Small intestine (tissue), 7 donors: ENCODE measurements at regions not wholly inside any gene's neighbourhood (a gene's known extent, or its start where the extent isn't known, plus 50 kb on each side); places are given as distances from the start of the nearest gene placed in this dataset.

Experiments used
- DNase-seq, 2 donors: peaks; one replicate each; pipeline versions ENCODE4 v3.0.0 to v3.0.0-alpha.2; 2013
- FAIRE-seq: peaks from 2 replicates; lab custom pipeline; 2012; peaks lifted over from hg19 to GRCh38; lab: Jason Lieb, UNC
- H3K27ac ChIP-seq, 3 donors: one replicate each; pipeline ENCODE4 v1.5.1; 2013; ENCODE audit warnings: low read length in 2 of 3, mild to moderate bottlenecking in 2 of 3, control low read depth in 1 of 3, inconsistent platforms in 1 of 3, low read depth in 1 of 3, moderate library complexity in 1 of 3
- H3K27me3 ChIP-seq, 3 donors: one replicate each; pipeline ENCODE4 v1.6.1; 2013; ENCODE audit warnings: low read length in 3 of 3, inconsistent platforms in 1 of 3; ENCODE audit not compliant: control insufficient read depth in 3 of 3, insufficient read depth in 3 of 3
- H3K36me3 ChIP-seq, 3 donors: one replicate each; pipeline ENCODE4 v1.6.1; 2013; ENCODE audit warnings: low read length in 3 of 3, inconsistent platforms in 1 of 3, low read depth in 1 of 3, mild to moderate bottlenecking in 1 of 3, moderate library complexity in 1 of 3; ENCODE audit not compliant: control insufficient read depth in 3 of 3, insufficient read depth in 2 of 3
- H3K4me1 ChIP-seq, 3 donors: one replicate each; pipeline ENCODE4 v1.6.1; 2013; ENCODE audit warnings: low read length in 2 of 3, inconsistent platforms in 1 of 3, low read depth in 1 of 3, mild to moderate bottlenecking in 1 of 3, moderate library complexity in 1 of 3; ENCODE audit not compliant: control insufficient read depth in 3 of 3, insufficient read depth in 2 of 3
- H3K4me3 ChIP-seq, 3 donors: one replicate each; pipeline ENCODE4 v1.5.1; 2013; ENCODE audit warnings: low read length in 3 of 3, control low read depth in 1 of 3, inconsistent platforms in 1 of 3, low read depth in 1 of 3, mild to moderate bottlenecking in 1 of 3, moderate library complexity in 1 of 3
- H3K9me3 ChIP-seq, 2 donors: one replicate each; pipeline ENCODE4 v1.6.1; 2013; ENCODE audit warnings: low read depth in 1 of 2, low read length in 1 of 2; ENCODE audit not compliant: control insufficient read depth in 2 of 2, insufficient read depth in 1 of 2
- WGBS, 3 donors: extraction: QIAGEN DNeasy Blood & Tissue Kit; methylation state at CpG; one replicate each; pipeline ENCODE4 v1.1.7; 2013; 5-methylcytosine and 5-hydroxymethylcytosine counted together
- donor health status: healthy with polysubstance abuse.
- donor health status: control.
- donor health status: control.
- donor health status: Bipolar disorder and iron deficiency.
- donor health status: healthy.

GRCh38 chrX:137428766-137429591 is 136.9 kb upstream of the ZIC3 start:
- FAIRE-seq (no peak), DNase-seq (no peak)
- Histone ChIP-seq H3K4me3 (no peak overlapping the region), H3K9me3 (no peaks in the 10 kb centered on the region), H3K27me3 (peaks cover 0 to 61% (median 22%) of the 10 kb centered on the region in 3 donors), H3K27ac (no peak overlapping the region), H3K4me1 (no peaks in the 10 kb centered on the region), H3K36me3 (no peaks in the 10 kb centered on the region)
- WGBS, 3 donors = 4 to 38% (median 14%) methylated on average over 37 to 44 of the region's 44 CpGs

DNA sequence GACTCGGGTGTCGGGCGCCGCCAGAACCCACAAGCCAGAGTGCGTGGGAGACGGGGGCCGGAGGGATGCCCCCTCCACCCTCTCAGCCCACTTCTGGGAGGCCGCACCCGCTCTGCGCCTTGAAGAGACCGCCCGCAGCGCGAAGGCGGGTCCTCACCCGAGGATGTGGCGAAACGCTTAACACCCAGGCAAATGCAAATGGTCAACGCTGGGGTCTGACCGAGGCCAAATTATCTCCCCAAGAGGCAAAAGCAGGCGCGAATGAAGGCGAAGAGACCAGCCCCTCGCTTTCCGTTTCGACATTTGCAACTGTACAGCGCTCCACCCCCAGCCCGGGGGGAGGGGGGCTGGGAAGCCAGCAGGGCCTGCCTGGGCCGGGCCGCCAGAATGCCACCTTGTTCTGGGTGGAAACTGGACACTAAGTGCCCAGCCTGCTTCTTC is 137.7 kb upstream of the ZIC3 start:
- no peaks in the 10 kb centered on the region for H3K9me3 ChIP-seq
- peaks cover 1 to 61% (median 22%) of the 10 kb centered on the region in 3 donors for H3K27me3 ChIP-seq
- FAIRE-seq (no peak), DNase-seq (no peak)
- H3K27ac ChIP-seq = no peak overlapping the region
- H3K4me1 ChIP-seq = no peaks in the 10 kb centered on the region
- WGBS, 3 donors = 2 to 49% (median 7%) methylated on average over 10 to 30 of the region's 30 CpGs
- peak overlapping the region in 2 of 3 donors; percentile 4 to 7 for H3K4me3 ChIP-seq
- no peaks in the 10 kb centered on the region for H3K36me3 ChIP-seq

DNA sequence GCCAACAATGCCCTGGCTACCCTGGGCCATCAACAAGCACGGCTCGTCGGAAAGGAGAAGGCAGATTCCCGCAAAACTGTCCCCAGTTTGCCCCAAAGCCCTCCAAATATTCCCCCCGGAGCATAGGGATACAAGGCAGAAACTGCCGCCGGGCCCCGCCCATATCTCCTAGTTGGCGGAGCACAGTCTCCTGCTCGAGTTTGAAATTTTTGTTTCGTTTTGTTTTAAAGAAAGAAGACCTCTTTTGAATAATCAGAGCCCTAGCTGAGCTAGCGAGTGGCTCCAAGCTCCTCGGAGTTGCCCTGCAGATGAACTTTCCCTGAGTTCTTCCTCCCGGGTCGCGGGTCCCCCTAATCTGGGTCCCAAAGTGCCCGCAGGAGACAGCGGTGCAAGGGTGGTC is 138.1 kb upstream of the ZIC3 start:
- H3K4me1 ChIP-seq = no peaks in the 10 kb centered on the region
- no peak overlapping the region for H3K27ac ChIP-seq
- 1 to 41% (median 5%) methylated on average over 13 to 18 of the region's 18 CpGs for WGBS, 3 donors
- no peaks in the 10 kb centered on the region for H3K9me3 ChIP-seq
- peaks cover 2 to 63% (median 22%) of the 10 kb centered on the region in 3 donors for H3K27me3 ChIP-seq
- DNase-seq (no peak), FAIRE-seq (no peak)
- no peaks in the 10 kb centered on the region for H3K36me3 ChIP-seq
- H3K4me3 ChIP-seq = peak overlapping the region in 2 of 3 donors; percentile 4 to 7

- FAIRE-seq (no peak), DNase-seq (no peak)
- H3K27me3 ChIP-seq = peaks cover 2 to 64% (median 22%) of the 10 kb centered on the region in 3 donors
- H3K4me3 ChIP-seq = peak overlapping the region in 2 of 3 donors; percentile 4 to 7
- no peaks in the 10 kb centered on the region for H3K4me1 ChIP-seq
- 5 to 48% (median 19%) methylated on average over 19 to 20 of the region's 20 CpGs for WGBS, 3 donors
- H3K27ac ChIP-seq = no peak overlapping the region
- H3K36me3 ChIP-seq = no peaks in the 10 kb centered on the region
- H3K9me3 ChIP-seq = no peaks in the 10 kb centered on the region
These were observed 138.5 kb upstream of the ZIC3 start for GRCh38 chrX:137427426-137427778.

GRCh38 chrX:137426695-137427425 is 139.1 kb upstream of the ZIC3 start:
- no peak for DNase-seq
- Histone ChIP-seq H3K36me3 (no peaks in the 10 kb centered on the region), H3K27ac (no peak overlapping the region), H3K4me1 (no peaks in the 10 kb centered on the region), H3K4me3 (no peak overlapping the region), H3K27me3 (peaks cover 2 to 64% (median 22%) of the 10 kb centered on the region in 3 donors), H3K9me3 (no peaks in the 10 kb centered on the region)
- FAIRE-seq = no peak
- WGBS, 3 donors = 2 to 36% (median 10%) methylated on average over 28 to 37 of the region's 37 CpGs

GRCh38 chrX:137425986-137426385 is 139.9 kb upstream of the ZIC3 start:
- no peak overlapping the region for H3K27ac ChIP-seq
- no peaks in the 10 kb centered on the region for H3K36me3 ChIP-seq
- no peak overlapping the region for H3K4me3 ChIP-seq
- no peaks in the 10 kb centered on the region for H3K9me3 ChIP-seq
- no peak for DNase-seq
- 6 to 26% (median 11%) methylated on average over 9 of the region's 9 CpGs for WGBS, 3 donors
- no peaks in the 10 kb centered on the region for H3K4me1 ChIP-seq
- FAIRE-seq = no peak
- peaks cover 2 to 61% (median 22%) of the 10 kb centered on the region in 3 donors for H3K27me3 ChIP-seq

- WGBS, 3 donors = 3 to 23% (median 8%) methylated on average over 24 to 25 of the region's 25 CpGs
- H3K27me3 ChIP-seq = peaks cover 2 to 57% (median 22%) of the 10 kb centered on the region in 3 donors
These were observed 140.5 kb upstream of the ZIC3 start for GRCh38 chrX:137425273-137425902.

DNA sequence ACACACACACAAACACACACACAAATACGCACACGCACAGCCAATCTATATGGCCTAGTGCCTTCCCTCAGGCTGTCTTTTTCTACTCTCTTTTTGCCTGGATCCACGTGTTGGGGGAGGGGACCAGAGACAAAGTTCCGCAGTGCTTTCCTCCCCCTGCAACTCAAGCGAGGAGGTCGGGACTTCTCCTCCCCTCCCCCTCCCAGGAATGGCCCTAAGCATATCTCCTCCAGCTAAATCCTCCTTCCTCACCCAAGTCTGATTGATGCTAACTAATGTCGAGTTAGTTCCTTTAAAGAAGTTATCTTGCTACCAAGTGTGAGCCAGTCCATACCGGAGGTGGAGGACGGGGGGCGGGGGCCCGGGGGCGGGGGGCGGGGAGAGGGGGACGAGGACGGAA is 141.2 kb upstream of the ZIC3 start:
- no peaks in the 10 kb centered on the region for H3K9me3 ChIP-seq
- WGBS, 3 donors = 3 to 30% (median 13%) methylated on average over 7 to 11 of the region's 15 CpGs
- no peaks in the 10 kb centered on the region for H3K4me1 ChIP-seq
- no peaks in the 10 kb centered on the region for H3K36me3 ChIP-seq
- no peak overlapping the region for H3K27ac ChIP-seq
- no peak overlapping the region for H3K4me3 ChIP-seq
- H3K27me3 ChIP-seq = peaks cover 2 to 54% (median 22%) of the 10 kb centered on the region in 3 donors
- FAIRE-seq = no peak
- no peak for DNase-seq

More at GRCh38 chrX:137425273-137425902, 140.5 kb upstream of the ZIC3 start:
- Histone ChIP-seq H3K4me1 (no peaks in the 10 kb centered on the region), H3K36me3 (no peaks in the 10 kb centered on the region), H3K4me3 (no peak overlapping the region), H3K27ac (no peak overlapping the region), H3K9me3 (no peaks in the 10 kb centered on the region)
- DNase-seq (no peak), FAIRE-seq (no peak)
